HEK293T (cell line): ENCODE measurements at regions not wholly inside any gene's neighbourhood (a gene's known extent, or its start where the extent isn't known, plus 50 kb on each side); places are given as distances from the start of the nearest gene placed in this dataset.

Experiments
- CTCF ChIA-PET: fragments of 350-600 bp; formaldehyde crosslinking; extraction: SDS; loops from one replicate; lab custom pipeline; 2021; ENCODE audit warnings: antibody characterized with exemption, inconsistent platforms; lab: Yijun Ruan, JAX
- POLR2A ChIA-PET: fragments of 350-600 bp; formaldehyde crosslinking; extraction: SDS; loops from one replicate; lab custom pipeline; 2020; ENCODE audit warnings: antibody characterized with exemption, inconsistent platforms; lab: Yijun Ruan, JAX
- DNase-seq: peaks from one replicate; pipeline ENCODE4 v3.0.0; 2012; ENCODE audit warnings: mixed read lengths; ENCODE audit errors: extremely low spot score
- ARNT ChIP-seq: fragments of 450-650 bp; IDR thresholded peaks from 2 replicates; pipeline ENCODE4 v1.6.1; 2017; ENCODE audit warnings: mild to moderate bottlenecking
- BHLHE40 ChIP-seq: fragments of 450-650 bp; IDR thresholded peaks from 2 replicates; pipeline ENCODE4 v1.6.1; 2016; ENCODE audit warnings: mild to moderate bottlenecking, moderate library complexity, borderline replicate concordance
- CTBP1 ChIP-seq: fragments of 450-650 bp; IDR thresholded peaks from 2 replicates; pipeline ENCODE4 v1.6.1; 2016; ENCODE audit warnings: borderline replicate concordance
- ELF4 ChIP-seq: fragments of 450-650 bp; IDR thresholded peaks from 2 replicates; pipeline ENCODE4 v1.6.1; 2017; ENCODE audit warnings: antibody characterized with exemption
- FOXA1 ChIP-seq: fragments of 450-650 bp; IDR thresholded peaks from 2 replicates; pipeline ENCODE4 v1.6.1; 2016; ENCODE audit warnings: mild to moderate bottlenecking
- FOXK2 ChIP-seq: fragments of 450-650 bp; IDR thresholded peaks from 2 replicates; pipeline ENCODE4 v1.6.1; 2016; ENCODE audit warnings: mild to moderate bottlenecking
- FOXM1 ChIP-seq: fragments of 450-650 bp; IDR thresholded peaks from 2 replicates; pipeline ENCODE4 v1.6.1; 2017; ENCODE audit warnings: mild to moderate bottlenecking, borderline replicate concordance
- HDGF ChIP-seq: fragments of 450-650 bp; IDR thresholded peaks from 2 replicates; pipeline ENCODE4 v1.6.1; 2017; ENCODE audit warnings: antibody characterized with exemption, borderline replicate concordance
- L3MBTL2 ChIP-seq: fragments of 450-650 bp; conservative IDR thresholded peaks from 2 replicates; pipeline ENCODE4 v1.6.1; 2016; ENCODE audit warnings: mild to moderate bottlenecking
- LEF1 ChIP-seq: fragments of 450-650 bp; IDR thresholded peaks from 2 replicates; pipeline ENCODE4 v1.6.1; 2017; ENCODE audit warnings: mild to moderate bottlenecking, borderline replicate concordance
- NFRKB ChIP-seq: fragments of 450-650 bp; IDR thresholded peaks from 2 replicates; pipeline ENCODE4 v1.6.1; 2016; ENCODE audit warnings: mild to moderate bottlenecking, moderate library complexity
- SP1 ChIP-seq: fragments of 450-650 bp; IDR thresholded peaks from 2 replicates; pipeline ENCODE4 v1.6.1; 2017
- SUZ12 ChIP-seq: fragments of 450-650 bp; IDR thresholded peaks from 2 replicates; pipeline ENCODE4 v1.6.1; 2016; ENCODE audit warnings: mild to moderate bottlenecking
- TARDBP ChIP-seq: fragments of 450-650 bp; IDR thresholded peaks from 2 replicates; pipeline ENCODE4 v1.6.1; 2016
- ZNF384 ChIP-seq: fragments of 450-650 bp; IDR thresholded peaks from 2 replicates; pipeline ENCODE4 v1.6.1; 2016
- TF ChIP-seq, protein P1 (sequence below): fragments of 450-650 bp; IDR thresholded peaks from 2 replicates; pipeline ENCODE4 v1.6.1; 2016

- ChIA-PET CTCF (no interaction called here), POLR2A (no interaction called here)
- no peak for TF ChIP-seq SUZ12
- no peak for TF ChIP-seq HDGF
- TF ChIP-seq, protein P1, sequence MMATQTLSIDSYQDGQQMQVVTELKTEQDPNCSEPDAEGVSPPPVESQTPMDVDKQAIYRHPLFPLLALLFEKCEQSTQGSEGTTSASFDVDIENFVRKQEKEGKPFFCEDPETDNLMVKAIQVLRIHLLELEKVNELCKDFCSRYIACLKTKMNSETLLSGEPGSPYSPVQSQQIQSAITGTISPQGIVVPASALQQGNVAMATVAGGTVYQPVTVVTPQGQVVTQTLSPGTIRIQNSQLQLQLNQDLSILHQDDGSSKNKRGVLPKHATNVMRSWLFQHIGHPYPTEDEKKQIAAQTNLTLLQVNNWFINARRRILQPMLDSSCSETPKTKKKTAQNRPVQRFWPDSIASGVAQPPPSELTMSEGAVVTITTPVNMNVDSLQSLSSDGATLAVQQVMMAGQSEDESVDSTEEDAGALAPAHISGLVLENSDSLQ, result no peak
- TF ChIP-seq CTBP1, result no peak
- TF ChIP-seq L3MBTL2, result no peak
- TF ChIP-seq BHLHE40, result no peak
- no peak for TF ChIP-seq ELF4
- no peak for TF ChIP-seq FOXM1
- TF ChIP-seq FOXA1, result no peak
- no peak for TF ChIP-seq TARDBP
- no peak for DNase-seq
These were observed 772.3 kb upstream of the CXADR start for GRCh38 chr21:16740511-16740910.

DNA sequence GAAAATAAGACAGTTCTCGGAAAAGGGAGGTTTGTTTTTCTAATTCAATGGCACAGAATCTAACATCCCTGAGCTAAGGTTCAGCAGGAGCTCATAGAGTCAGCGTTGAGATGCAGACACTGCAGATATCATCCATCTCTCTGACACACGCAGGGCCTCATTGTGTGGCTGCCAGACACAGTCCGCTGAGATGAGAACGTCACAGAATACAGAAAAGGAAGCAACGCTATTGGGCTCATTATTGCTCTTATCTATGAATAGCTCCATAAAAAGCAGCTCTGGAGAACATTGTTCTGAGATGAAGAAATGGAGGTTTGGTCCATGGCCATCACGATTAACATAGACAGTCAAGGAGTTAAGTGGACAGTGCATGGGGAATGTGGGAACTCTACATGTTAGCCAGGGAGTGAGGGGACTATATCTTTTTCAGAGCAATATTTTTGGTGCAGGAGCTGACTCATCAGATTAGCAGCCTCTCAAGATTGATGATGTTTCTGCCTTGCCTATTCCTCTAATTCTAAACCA is 771.6 kb upstream of the CXADR start:
- no peak for DNase-seq
- CTCF ChIA-PET, result no interaction called here
- TF ChIP-seq CTBP1, result no peak
- no peak for TF ChIP-seq HDGF
- no peak for TF ChIP-seq FOXM1
- no peak for TF ChIP-seq FOXA1
- no peak for TF ChIP-seq FOXK2
- TF ChIP-seq NFRKB, result no peak
- POLR2A ChIA-PET, result no interaction called here

- POLR2A ChIA-PET, result no interaction called here
- TF ChIP-seq ARNT, result no peak
- no peak for TF ChIP-seq TARDBP
- no peak for TF ChIP-seq ZNF384
- no peak for TF ChIP-seq SUZ12
- no peak for TF ChIP-seq L3MBTL2
- no peak for TF ChIP-seq FOXA1
- no peak for DNase-seq
- CTCF ChIA-PET, result no interaction called here
These were observed 770.7 kb upstream of the CXADR start for GRCh38 chr21:16742131-16742641.

DNA sequence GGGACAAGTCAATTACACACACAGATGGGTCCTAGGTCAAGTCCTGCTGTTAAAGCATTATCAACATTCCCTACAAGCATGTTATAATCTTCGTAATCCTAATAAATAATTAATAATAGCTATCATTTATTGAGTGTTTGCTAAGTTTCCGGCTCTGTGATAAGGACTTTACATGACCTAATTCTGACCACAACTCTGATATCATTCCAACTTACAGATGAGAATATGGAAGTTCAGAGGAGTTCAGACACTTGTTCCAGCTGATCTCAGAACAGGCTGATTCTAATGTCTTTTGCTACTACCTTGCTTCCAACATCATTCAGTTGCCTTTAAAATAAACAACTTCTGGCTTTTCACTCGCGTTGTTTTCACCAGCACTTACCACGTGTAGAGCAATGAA is 770.1 kb upstream of the CXADR start:
- ChIA-PET CTCF (no interaction called here), POLR2A (no interaction called here)
- TF ChIP-seq NFRKB, result no peak
- TF ChIP-seq FOXM1, result no peak
- no peak for TF ChIP-seq ARNT
- TF ChIP-seq ZNF384, result no peak
- TF ChIP-seq HDGF, result no peak
- no peak for TF ChIP-seq SP1
- no peak for TF ChIP-seq FOXA1
- TF ChIP-seq LEF1, result no peak
- no peak for TF ChIP-seq CTBP1
- TF ChIP-seq TARDBP, result no peak
- TF ChIP-seq BHLHE40, result no peak
- TF ChIP-seq, protein P1, result no peak
- TF ChIP-seq FOXK2, result no peak
- no peak for TF ChIP-seq SUZ12
- TF ChIP-seq ELF4, result no peak
- no peak for TF ChIP-seq L3MBTL2
- DNase-seq, result no peak

- POLR2A ChIA-PET, result no interaction called here
- no peak for TF ChIP-seq FOXA1
- TF ChIP-seq HDGF, result no peak
- TF ChIP-seq CTBP1, result no peak
- no peak for TF ChIP-seq FOXM1
- no peak for TF ChIP-seq FOXK2
- TF ChIP-seq TARDBP, result no peak
- TF ChIP-seq ELF4, result no peak
- no peak for TF ChIP-seq BHLHE40
- TF ChIP-seq NFRKB, result no peak
- TF ChIP-seq L3MBTL2, result no peak
- no peak for TF ChIP-seq LEF1
- no peak for DNase-seq
- CTCF ChIA-PET, result no interaction called here
These were observed 769.5 kb upstream of the CXADR start for GRCh38 chr21:16743317-16743716.

GRCh38 chr21:16750926-16751325 is 761.9 kb upstream of the CXADR start:
- no peak for DNase-seq
- no peak for TF ChIP-seq SUZ12
- CTCF ChIA-PET, result no interaction called here
- POLR2A ChIA-PET, result interaction anchor here (0.8 kb wide), 1 partner anchor 11 kb away, joined by 3 read pairs; no protein-coding TSS in a partner anchor

DNA sequence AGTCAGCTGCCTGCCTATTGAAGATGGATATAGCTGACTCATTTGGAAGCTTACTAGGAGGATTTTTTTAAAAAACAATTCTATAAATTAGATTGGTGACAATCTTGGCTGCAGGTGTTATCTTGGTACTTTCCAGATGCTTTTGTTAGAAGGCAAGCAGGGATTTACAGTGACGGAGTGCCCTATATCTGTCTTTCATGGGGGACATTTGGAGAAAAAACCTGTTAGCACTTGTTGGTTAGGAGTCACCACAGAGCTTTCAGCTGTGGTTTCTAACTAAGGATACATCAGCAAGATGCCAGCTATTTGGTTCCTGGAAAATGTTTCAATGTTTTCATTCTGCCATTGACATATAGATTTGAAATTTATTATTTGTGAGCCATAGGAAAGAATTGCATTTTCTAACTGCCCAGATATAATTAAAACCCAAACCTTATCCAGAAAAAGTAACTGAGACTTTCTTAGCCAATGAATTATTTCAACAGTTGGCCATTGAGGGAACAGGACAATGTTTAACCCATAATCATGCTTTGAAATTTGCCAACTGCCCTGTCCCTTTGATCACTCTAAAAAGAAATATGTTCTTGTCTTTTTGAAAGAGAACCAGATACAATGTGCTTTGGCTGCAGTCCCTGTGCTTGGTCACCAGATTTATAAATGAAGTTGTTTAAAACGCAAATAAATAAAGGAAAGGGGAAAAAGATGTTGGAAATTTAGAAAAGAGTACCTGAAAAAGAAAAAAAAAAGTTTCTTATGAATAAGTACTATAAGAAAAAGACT is 761.0 kb upstream of the CXADR start:
- ChIA-PET CTCF (no interaction called here), POLR2A (no interaction called here)
- no peak for DNase-seq
- TF ChIP-seq LEF1 (no peak), FOXA1 (no peak), ELF4 (no peak), ARNT (no peak), CTBP1 (no peak), TARDBP (no peak), ZNF384 (no peak), BHLHE40 (no peak), SUZ12 (no peak), HDGF (no peak), L3MBTL2 (no peak), SP1 (no peak), NFRKB (no peak), FOXM1 (no peak), FOXK2 (no peak)
- TF ChIP-seq, protein P1, result no peak
